HEK293 (cell line): ENCODE measurements at regions not wholly inside any gene's neighbourhood (a gene's known extent, or its start where the extent isn't known, plus 50 kb on each side); places are given as distances from the start of the nearest gene placed in this dataset.

Experiments
- CTCF ChIA-PET: fragments of 350-600 bp; formaldehyde crosslinking; extraction: SDS; loops from one replicate; lab custom pipeline; 2021; ENCODE audit warnings: antibody characterized with exemption; lab: Yijun Ruan, JAX
- POLR2A ChIA-PET: fragments of 300-600 bp; formaldehyde crosslinking; extraction: SDS; loops from one replicate; lab custom pipeline; 2020; ENCODE audit warnings: antibody characterized with exemption, inconsistent platforms; lab: Yijun Ruan, JAX
- H3K27ac ChIP-seq: fragments of 200-500 bp; sonication (Bioruptor generic); 2 replicates; pipeline ENCODE4 v1.5.1; 2014; ENCODE audit warnings: low read depth, low read length, control low read depth, inconsistent platforms; ENCODE audit errors: extremely low read depth
- H3K36me3 ChIP-seq, 2 experiments: fragments of 200-500 bp in 1 of 2; sonication (Bioruptor generic) in 1 of 2; 1 replicate in 1 of 2; 2 replicates in 1 of 2; pipeline ENCODE4 v1.5.1; 2014 to 2017; ENCODE audit warnings: inconsistent platforms in 2 of 2, low read length in 2 of 2; ENCODE audit not compliant: control insufficient read depth in 2 of 2, insufficient read depth in 1 of 2
- H3K4me1 ChIP-seq: fragments of 200-500 bp; sonication (Bioruptor generic); 2 replicates; pipeline ENCODE4 v1.5.1; 2014; ENCODE audit warnings: mild to moderate bottlenecking, low read length, inconsistent platforms; ENCODE audit not compliant: control insufficient read depth, insufficient read depth
- H3K4me3 ChIP-seq: 2 replicates; pipeline ENCODE4 v1.5.1; 2011; ENCODE audit warnings: low read depth, mild to moderate bottlenecking, control low read depth, low read length, moderate library complexity
- H3K9me3 ChIP-seq: fragments of 200-500 bp; sonication (Bioruptor generic); 2 replicates; pipeline ENCODE4 v1.5.1; 2014; ENCODE audit warnings: low read depth, low read length, inconsistent platforms; ENCODE audit not compliant: control insufficient read depth, insufficient read depth
- FEZF1 ChIP-seq: fragments of 450-650 bp; formaldehyde crosslinking; IDR thresholded peaks from 2 replicates; pipeline ENCODE4 v1.5.1; 2016; ENCODE audit warnings: missing biosample characterization, missing genetic modification characterization
- GLI4 ChIP-seq: fragments of 450-650 bp; formaldehyde crosslinking; IDR thresholded peaks from 2 replicates; pipeline ENCODE4 v1.5.1; 2016; ENCODE audit warnings: missing biosample characterization, missing genetic modification characterization
- KLF16 ChIP-seq: fragments of 450-650 bp; formaldehyde crosslinking; IDR thresholded peaks from 2 replicates; pipeline ENCODE4 v1.5.1; 2017; ENCODE audit warnings: missing biosample characterization, missing genetic modification characterization
- PBX3 ChIP-seq: sonication (generic); formaldehyde crosslinking; IDR thresholded peaks from 2 replicates; pipeline ENCODE4 v1.8.1; 2022; ENCODE audit warnings: mild to moderate bottlenecking, moderate library complexity, missing genetic modification reagents
- PRDM6 ChIP-seq: fragments of 450-650 bp; formaldehyde crosslinking; IDR thresholded peaks from 2 replicates; pipeline ENCODE4 v1.5.1; 2017; ENCODE audit warnings: missing biosample characterization, missing genetic modification characterization
- SP7 ChIP-seq: fragments of 450-650 bp; formaldehyde crosslinking; IDR thresholded peaks from 2 replicates; pipeline ENCODE4 v1.5.1; 2016; ENCODE audit warnings: missing biosample characterization, missing genetic modification characterization
- TCF7L2 ChIP-seq: IDR thresholded peaks from 2 replicates; pipeline ENCODE4 v1.6.1; 2011; ENCODE audit warnings: low read depth, mild to moderate bottlenecking, inconsistent platforms, low read length, moderate library complexity, borderline replicate concordance
- YY2 ChIP-seq: fragments of 450-650 bp; formaldehyde crosslinking; IDR thresholded peaks from 2 replicates; pipeline ENCODE4 v1.5.1; 2016; ENCODE audit warnings: missing biosample characterization, missing genetic modification characterization
- ZFP69B ChIP-seq: fragments of 450-650 bp; formaldehyde crosslinking; IDR thresholded peaks from 2 replicates; pipeline ENCODE4 v1.5.1; 2016; ENCODE audit warnings: missing biosample characterization, missing genetic modification characterization
- ZNF140 ChIP-seq: fragments of 450-650 bp; formaldehyde crosslinking; IDR thresholded peaks from 2 replicates; pipeline ENCODE4 v1.5.1; 2016; ENCODE audit warnings: missing biosample characterization, missing genetic modification characterization
- ZNF221 ChIP-seq: fragments of 450-650 bp; formaldehyde crosslinking; IDR thresholded peaks from 2 replicates; pipeline ENCODE4 v1.5.1; 2017; ENCODE audit warnings: missing biosample characterization, missing genetic modification characterization, borderline replicate concordance
- ZNF292 ChIP-seq: fragments of 450-650 bp; formaldehyde crosslinking; IDR thresholded peaks from 2 replicates; pipeline ENCODE4 v1.5.1; 2016; ENCODE audit warnings: low read depth, missing biosample characterization, missing genetic modification characterization, borderline replicate concordance
- ZNF335 ChIP-seq: fragments of 450-650 bp; formaldehyde crosslinking; conservative IDR thresholded peaks from 2 replicates; pipeline ENCODE4 v1.5.1; 2016; ENCODE audit warnings: missing biosample characterization, missing genetic modification characterization
- ZNF394 ChIP-seq: fragments of 450-650 bp; formaldehyde crosslinking; IDR thresholded peaks from 2 replicates; pipeline ENCODE4 v1.5.1; 2016; ENCODE audit warnings: missing biosample characterization, missing genetic modification characterization, mild to moderate bottlenecking, moderate library complexity, borderline replicate concordance
- ZNF514 ChIP-seq: fragments of 450-650 bp; formaldehyde crosslinking; IDR thresholded peaks from 2 replicates; pipeline ENCODE4 v1.5.1; 2016; ENCODE audit warnings: missing biosample characterization, missing genetic modification characterization
- ZNF621 ChIP-seq: fragments of 450-650 bp; formaldehyde crosslinking; IDR thresholded peaks from 2 replicates; pipeline ENCODE4 v1.5.1; 2017; ENCODE audit warnings: missing biosample characterization, missing genetic modification characterization
- ZNF623 ChIP-seq: fragments of 450-650 bp; formaldehyde crosslinking; IDR thresholded peaks from 2 replicates; pipeline ENCODE4 v1.5.1; 2016; ENCODE audit warnings: missing biosample characterization, missing genetic modification characterization
- ZNF692 ChIP-seq: fragments of 450-650 bp; formaldehyde crosslinking; IDR thresholded peaks from 2 replicates; pipeline ENCODE4 v1.5.1; 2016; ENCODE audit warnings: missing biosample characterization, missing genetic modification characterization

- TF ChIP-seq ZNF514 (tag by site-specific recombination) (no peak), SP7 (tag by site-specific recombination) (peak; percentile 84), TCF7L2 (peak; percentile 72), FEZF1 (tag by site-specific recombination) (peak; percentile 30; the same call in 1 of the 2 replicates), PRDM6 (tag by site-specific recombination) (peak; percentile 9; the same call in 1 of the 2 replicates), YY2 (tag by site-specific recombination) (no peak)
- TF ChIP-seq, all 188 proteins: peak for 4
- Histone ChIP-seq H3K4me1 (0 out of 2 replicates have a peak, but pooled peaks cover 2% of the 10 kb centered on the region), H3K9me3 (no peaks in the 10 kb centered on the region), H3K36me3 (no peaks in the 10 kb centered on the region), H3K27ac (no peak overlapping the region), H3K4me3 (no peak overlapping the region)
- ChIA-PET POLR2A (no interaction called here), CTCF (no interaction called here)
Observed at GRCh38 chr9:81456431-81457006, 232.8 kb downstream of the TLE1 start.

GRCh38 chr9:81455462-81456219 is 233.7 kb downstream of the TLE1 start:
- CTCF ChIA-PET, result interaction anchor here (0.6 to 1.0 kb wide), 2 partner anchors 25 to 211 kb away, joined by 4 to 6 read pairs; no protein-coding TSS in a partner anchor
- POLR2A ChIA-PET, result interaction anchor here (0.7 kb wide), 1 partner anchor 536 kb away, joined by 3 read pairs; no protein-coding TSS in a partner anchor
- Histone ChIP-seq H3K9me3 (no peaks in the 10 kb centered on the region), H3K4me3 (no peak overlapping the region), H3K36me3 (no peaks in the 10 kb centered on the region), H3K27ac (no peak overlapping the region)
- TF ChIP-seq ZFP69B, result no peak
- no peak for TF ChIP-seq ZNF140 (tag by site-specific recombination)
- TF ChIP-seq ZNF292 (tag by site-specific recombination), result no peak
- TF ChIP-seq ZNF394, result no peak
- TF ChIP-seq PBX3 (CRISPR knock-in tag), result no peak
- TF ChIP-seq ZNF623, result no peak
- TF ChIP-seq KLF16, result no peak
- no peak for TF ChIP-seq ZNF621
- TF ChIP-seq GLI4 (tag by site-specific recombination), result no peak
- no peak for TF ChIP-seq ZNF221
- TF ChIP-seq ZNF692 (tag by site-specific recombination), result no peak
- no peak for TF ChIP-seq ZNF335 (tag by site-specific recombination)
- TF ChIP-seq, all 188 proteins: peak for 0
- no peaks in the 10 kb centered on the region for H3K4me1 ChIP-seq
